ENCODE measurements at regions not wholly inside any gene's neighbourhood (a gene's known extent, or its start where the extent isn't known, plus 50 kb on each side); places are given as distances from the start of the nearest gene placed in this dataset.

GRCh38 chr10:59078978-59079377 is 97.5 kb upstream of the PHYHIPL start:
- no peak overlapping the region for H3K4me3 ChIP-seq (replicated peaks; ENCODE audit: low read depth, low read length)
- no peak for DNase-seq (ENCODE audit: low read depth)
- no peak for TF ChIP-seq CTCF (IDR thresholded peaks at IDR 0.05; ENCODE audit: low read length, missing control alignments)

GRCh38 chr10:59079386-59080226 is 96.8 kb upstream of the PHYHIPL start:
- no peak overlapping the region for H3K4me3 ChIP-seq (replicated peaks; ENCODE audit: low read depth, low read length)
- TF ChIP-seq CTCF (IDR thresholded peaks at IDR 0.05; ENCODE audit: low read length, missing control alignments): no peak
- DNase-seq (ENCODE audit: low read depth): peak; percentile 59

GRCh38 chr10:59082249-59082648 is 94.2 kb upstream of the PHYHIPL start:
- DNase-seq (ENCODE audit: low read depth): no peak
- no peak for TF ChIP-seq CTCF (IDR thresholded peaks at IDR 0.05; ENCODE audit: low read length, missing control alignments)

GRCh38 chr10:59085054-59085453 is 91.4 kb upstream of the PHYHIPL start:
- DNase-seq (ENCODE audit: low read depth): no peak
- no peak for TF ChIP-seq CTCF (IDR thresholded peaks at IDR 0.05; ENCODE audit: low read length, missing control alignments)
- H3K4me3 ChIP-seq (replicated peaks; ENCODE audit: low read depth, low read length): no peak overlapping the region

More at GRCh38 chr10:59082249-59082648, 94.2 kb upstream of the PHYHIPL start:
- no peak overlapping the region for H3K4me3 ChIP-seq (replicated peaks; ENCODE audit: low read depth, low read length)

- TF ChIP-seq CTCF (IDR thresholded peaks at IDR 0.05; ENCODE audit: low read length, missing control alignments): no peak
- DNase-seq (ENCODE audit: low read depth): no peak
- H3K4me3 ChIP-seq (replicated peaks; ENCODE audit: low read depth, low read length): no peak overlapping the region
Measured at GRCh38 chr10:59085711-59086502, 90.5 kb upstream of the PHYHIPL start.

- TF ChIP-seq CTCF (IDR thresholded peaks at IDR 0.05; ENCODE audit: low read length, missing control alignments): no peak
Measured at GRCh38 chr10:59087486-59087885, 89.0 kb upstream of the PHYHIPL start.

More at GRCh38 chr10:59087486-59087885, 89.0 kb upstream of the PHYHIPL start:
- no peak overlapping the region for H3K4me3 ChIP-seq (replicated peaks; ENCODE audit: low read depth, low read length)
- no peak for DNase-seq (ENCODE audit: low read depth)

All from fibroblast of pulmonary artery (primary cell).